NCI-H345 (cell line): ENCODE measurements at regions not wholly inside any gene's neighbourhood (a gene's known extent, or its start where the extent isn't known, plus 50 kb on each side); places are given as distances from the start of the nearest gene placed in this dataset.
"Not testable (repeated sequence)": the region's sequence is repeated elsewhere in the genome, so short reads cannot be mapped to it uniquely, and the experiment has no call there.

Source experiments
- DNase-seq: peaks from one replicate; lab custom pipeline; 2025; lab: John Stamatoyannopoulos, UW

DNA sequence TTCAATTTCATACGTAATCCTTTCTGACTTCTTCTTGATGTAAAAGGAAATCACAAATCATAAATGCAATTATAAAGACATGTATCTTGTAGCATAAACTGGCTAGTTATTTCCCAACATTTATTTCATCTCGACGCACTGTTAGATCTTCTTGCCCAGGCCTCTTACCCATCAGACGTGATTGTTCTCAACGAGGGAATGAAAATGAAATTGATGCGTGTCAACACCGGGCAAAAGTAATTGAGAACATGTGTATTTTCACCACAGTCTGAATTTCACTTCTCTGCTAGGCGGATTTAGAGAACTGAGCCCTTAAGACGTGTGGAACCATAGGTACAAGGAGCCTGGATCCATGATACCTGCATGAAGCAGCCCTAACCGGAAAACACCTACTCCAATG, 519.7 kb downstream of the KCNT2 start:
- no peak for DNase-seq

DNA sequence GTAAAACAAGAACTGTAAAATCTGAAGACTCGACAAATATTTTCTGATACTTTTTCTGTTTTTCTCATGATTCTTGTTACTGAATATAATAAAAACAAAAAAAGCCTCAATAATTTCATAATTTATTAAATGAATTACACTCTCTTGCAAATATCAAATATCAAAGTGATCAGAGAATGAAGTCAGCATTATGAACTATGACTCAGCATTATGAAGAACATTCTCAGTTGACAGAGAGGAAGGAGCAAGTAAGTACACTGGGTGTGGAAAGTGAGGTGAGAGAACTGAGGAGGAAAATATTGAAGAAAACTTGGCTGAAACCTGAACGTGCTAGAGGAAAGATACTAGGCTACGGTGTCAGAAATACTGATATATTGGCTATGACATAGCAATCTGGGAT, 529.5 kb downstream of the KCNT2 start:
- DNase-seq: no peak

DNA sequence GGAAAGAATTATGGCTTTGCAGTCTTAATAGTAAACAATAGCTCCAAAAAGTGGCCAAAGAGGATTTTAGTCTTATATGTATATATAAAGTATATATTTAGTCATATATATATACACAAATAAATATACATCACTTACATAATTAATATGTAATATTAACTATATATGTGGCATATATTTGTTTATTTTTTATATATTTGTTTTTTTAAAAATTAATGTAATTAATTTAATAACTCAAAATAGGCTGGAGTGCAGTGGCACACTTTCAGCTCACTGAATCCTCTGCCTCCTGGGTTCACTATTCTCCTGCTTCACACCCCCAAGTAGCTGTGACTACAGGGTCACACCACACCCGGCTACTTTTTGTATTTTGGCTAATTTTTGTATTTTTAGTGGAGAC, 532.6 kb downstream of the KCNT2 start:
- no peak for DNase-seq

DNA sequence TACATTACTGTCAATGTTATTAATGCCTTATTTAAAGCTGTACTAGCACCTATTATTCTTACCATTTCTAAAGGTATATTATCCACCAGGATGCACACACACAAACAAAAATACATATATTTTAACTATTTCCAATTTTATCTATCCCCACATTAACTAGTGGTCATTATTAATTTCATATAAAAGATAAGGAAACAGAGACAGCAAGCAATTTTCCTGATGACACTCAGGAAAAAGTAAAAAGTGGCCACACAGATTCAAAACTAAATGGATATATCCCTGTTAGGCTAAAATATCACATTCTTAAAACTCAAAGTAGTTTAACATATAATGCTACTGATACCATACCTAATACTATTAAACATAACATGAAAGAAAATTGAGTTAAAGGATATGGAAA, 534.1 kb downstream of the KCNT2 start:
- no peak for DNase-seq

DNA sequence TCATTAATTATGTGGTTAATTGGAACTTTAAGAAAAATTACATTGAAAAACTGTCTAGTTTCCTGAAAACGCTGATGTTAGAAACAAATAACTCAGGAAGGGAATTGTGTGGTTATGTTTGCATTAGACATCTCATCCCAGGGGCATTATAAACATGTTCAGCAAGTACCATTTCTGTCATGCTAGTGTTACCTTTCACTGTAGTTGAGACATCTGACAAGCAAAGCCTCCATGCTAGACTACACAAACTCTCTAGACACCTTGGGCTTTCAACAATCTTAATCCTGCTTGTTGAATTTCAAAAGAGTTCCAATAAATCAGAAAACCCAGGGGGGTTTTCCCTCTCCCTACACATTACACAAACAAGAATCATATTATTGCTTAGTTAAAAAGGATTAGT, 536.8 kb downstream of the KCNT2 start:
- DNase-seq: peak; percentile 25

DNA sequence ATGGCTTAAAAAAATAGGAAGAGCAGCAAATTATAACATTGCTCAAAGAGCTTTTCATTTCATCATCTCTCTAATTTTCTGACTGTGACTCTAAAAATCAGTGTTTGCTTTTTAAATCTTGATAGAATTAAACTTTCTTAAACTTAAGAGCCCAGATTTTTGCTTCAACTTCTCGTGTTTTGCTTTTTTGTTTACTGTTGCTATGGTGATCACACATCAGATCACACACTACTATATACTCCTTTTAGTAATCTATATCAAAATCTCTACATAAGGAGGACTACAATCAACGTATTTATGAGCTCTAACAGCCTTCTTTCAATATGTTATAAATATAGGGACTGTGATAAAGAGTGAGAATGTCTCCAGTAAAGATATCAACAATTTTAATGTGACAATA, 537.3 kb downstream of the KCNT2 start:
- DNase-seq: no peak

DNA sequence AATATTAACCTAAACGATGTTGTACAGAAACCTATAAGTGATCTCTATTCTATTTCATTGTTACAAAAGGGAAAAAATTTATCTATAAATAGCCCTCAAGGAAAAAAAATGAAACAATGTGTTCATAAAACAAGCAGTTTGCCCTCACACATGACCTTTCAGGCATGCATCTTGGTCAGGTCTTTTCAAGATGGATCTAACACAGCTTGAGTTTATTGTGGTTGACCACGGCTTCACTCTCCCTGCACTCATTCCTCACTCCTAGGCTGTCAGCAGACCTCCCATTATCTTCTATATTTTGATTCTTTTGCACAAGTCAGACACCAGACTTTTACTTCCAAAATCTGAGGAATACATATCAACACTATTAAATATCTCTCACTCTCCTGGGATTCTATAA, 544.3 kb downstream of the KCNT2 start:
- no peak for DNase-seq

DNA sequence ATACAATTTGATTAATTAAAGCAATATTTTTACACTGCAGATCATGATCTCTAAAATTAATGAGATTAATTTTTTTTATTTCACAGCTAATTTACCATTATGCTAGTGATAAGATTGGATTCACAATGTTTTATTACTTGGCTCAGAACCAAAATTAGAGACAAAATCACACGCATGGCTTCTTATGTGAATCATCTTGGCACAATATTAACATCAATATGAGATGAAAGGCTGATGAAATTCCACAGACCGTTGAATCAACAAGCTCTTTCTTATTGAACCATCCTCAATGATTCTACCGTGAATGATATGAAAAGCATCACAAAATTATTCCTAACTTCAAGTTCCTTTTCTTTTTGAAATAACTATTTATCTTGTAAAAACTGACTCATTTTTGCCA, 544.9 kb downstream of the KCNT2 start:
- DNase-seq: no peak

DNA sequence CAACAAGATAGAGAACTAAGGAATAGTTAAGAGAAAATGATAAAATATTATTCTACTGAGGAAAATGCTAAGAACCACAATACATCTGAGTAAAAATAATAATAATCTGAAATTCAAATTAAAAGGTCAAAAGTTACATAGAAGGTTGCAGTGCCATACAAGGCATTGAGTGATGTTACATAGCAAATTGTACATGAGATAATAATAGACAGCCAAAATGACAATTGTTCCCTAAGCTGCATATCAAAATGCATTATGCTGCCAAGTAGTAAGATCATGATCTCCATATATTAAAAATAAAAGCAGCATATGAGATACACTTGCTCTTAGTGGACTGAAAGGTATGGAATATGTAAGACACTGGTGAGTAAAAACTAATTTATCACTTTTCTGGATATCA, 547.7 kb downstream of the KCNT2 start:
- no peak for DNase-seq

DNA sequence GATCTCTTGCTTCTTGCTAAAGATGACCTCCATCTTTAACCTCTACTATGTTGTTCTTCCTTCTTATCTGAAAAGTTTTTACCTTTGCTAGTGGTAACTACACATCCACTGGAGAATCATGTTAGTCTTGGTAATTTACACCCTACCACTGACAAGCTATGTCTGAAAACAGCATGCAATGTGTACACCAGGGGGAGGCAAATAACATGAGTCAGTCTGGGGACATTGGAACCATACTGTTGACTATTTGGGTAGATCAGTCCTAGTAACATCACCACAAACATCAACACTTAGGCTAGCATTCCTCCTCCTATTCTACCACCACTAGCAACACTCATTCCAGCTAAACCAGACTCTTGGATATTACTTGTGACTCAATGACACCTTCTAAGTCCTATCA, 549.0 kb downstream of the KCNT2 start:
- DNase-seq: no peak

DNA sequence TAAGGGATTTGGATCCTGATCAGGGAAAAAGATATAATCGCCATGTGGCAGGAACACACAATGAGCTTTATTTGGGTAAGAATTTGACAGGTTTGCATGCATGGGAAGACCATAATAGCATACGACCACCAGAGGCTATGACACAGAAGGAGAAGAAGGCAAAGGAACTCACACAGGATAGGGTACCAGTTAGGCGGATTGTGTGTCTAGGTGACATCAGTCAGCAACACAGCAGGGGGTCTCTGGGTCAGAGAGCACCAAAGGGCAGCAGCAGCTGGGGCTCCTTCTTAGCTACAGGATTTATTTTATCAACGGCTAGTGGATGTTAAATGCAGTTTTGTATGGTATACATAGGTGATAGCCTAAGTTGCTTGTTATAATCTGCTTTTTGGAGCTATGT, 551.3 kb downstream of the KCNT2 start:
- no peak for DNase-seq

DNA sequence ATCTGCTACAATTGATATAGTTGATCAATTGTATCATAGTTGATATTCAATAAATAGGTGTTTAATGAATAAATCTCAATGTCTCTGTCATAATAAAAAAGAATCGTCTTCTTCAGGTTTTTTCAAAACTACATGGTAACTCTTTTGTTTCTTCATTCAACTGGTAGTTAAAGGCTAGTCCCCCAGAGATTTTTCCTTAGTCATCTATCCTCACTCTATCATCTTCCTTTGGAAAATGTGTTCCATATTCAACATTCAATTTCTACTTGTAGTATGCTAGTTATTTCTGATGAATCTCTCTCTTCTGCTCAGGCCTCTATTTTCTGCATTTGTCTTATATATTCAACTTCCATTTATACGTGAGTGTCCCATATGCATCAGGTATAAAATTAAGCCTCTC, 558.8 kb downstream of the KCNT2 start:
- no peak for DNase-seq

DNA sequence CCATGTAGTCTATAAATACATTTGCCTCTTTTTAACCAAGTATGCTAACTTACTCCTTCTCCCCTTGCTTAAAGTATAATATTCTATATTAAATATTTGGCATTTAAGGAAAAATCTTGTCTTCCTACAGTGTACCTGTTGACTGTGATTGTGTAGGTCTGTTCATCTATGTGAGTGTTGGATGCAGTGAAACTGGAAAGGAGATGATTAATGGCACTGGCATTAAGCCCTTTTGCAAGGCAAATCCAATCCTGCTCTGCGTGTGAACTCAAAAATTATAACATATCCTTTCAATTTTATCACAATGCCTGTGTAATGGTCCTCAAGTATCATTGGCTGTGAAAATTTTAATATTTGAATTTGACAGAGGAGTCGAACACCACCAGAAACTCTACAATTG, 565.0 kb downstream of the KCNT2 start:
- no peak for DNase-seq

DNA sequence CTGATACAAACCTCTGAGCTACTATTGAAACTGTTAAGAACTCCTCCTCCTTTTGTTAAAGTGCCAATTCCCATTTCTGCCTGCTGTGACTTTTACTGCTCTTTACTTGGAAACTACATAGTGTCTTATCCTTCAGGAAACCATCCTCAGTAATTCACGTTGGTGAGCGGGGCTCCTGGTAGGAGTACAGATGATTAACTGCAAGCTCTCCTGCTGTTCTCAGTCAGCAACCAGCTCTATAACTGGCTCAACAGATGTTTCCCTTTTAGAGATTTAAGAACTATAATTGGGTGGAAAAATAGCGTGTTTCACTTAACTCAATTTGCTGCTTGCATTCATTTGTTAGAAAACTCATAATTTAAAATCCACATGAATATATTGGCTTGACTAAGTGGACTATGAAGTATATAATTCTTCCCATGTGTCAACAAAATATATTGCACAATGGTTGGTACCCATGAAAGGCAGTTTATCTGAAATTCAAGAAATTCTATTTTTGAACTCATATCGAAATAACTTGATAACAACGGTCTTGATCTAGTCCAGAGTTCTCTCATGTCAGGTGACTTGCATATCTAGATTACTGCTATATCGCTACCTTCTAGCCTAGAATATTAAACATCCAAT, 574.0 kb downstream of the KCNT2 start:
- DNase-seq: peak; percentile 33

DNA sequence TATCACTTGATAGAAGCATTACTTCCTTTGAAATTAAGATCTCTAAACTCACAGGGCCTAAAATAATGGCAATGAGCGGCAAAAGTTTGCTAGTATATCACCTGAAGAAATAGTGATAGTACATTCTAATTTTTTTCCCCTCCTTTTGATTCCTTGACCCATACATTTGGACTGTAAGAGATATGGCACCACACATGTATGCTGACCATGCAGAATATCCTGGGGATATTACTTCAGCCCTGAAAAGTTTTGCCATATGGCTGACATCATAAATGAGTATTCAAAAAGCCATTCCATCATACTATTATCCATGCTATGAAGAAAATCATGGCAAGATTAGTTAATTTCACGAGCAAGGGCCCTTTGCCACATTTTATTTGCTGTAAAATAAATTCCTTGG, 576.9 kb downstream of the KCNT2 start:
- DNase-seq: not testable (repeated sequence)

DNA sequence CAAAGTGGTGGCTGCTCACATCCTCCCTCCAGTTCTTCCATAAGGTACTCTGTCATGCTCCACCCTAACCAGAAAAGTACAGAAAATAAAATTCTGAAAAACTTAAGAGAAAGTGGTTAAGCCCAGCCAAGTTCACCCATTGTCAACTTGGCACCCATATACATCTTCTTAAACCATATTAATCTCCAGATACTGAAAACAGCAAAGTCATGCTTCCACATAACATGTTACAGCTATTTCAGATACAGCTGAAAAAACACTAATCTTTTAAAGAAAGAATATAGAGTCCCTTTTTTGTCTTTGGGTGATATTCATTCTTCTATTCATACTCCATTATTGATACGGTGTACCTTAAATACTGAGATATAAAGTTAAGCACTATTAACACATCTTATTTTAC, 577.8 kb downstream of the KCNT2 start:
- DNase-seq: no peak

DNA sequence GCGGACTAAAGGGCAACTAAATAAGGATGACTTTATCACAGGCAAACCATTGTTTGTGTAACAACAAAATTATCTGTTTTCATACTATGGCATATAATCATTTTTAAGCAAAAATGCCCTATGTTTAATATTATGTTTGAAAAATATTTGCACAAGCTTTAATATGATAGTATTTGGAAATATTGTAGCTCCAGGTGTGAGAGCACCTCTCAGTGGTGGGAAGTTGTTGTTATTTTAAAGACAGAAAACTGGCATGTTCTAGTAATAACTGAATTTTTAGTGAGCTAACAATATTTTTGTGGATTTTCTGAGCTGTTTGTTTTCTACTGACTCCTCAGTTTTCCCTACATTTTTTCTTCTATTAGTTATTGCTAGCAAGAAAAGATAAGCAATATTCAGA, 578.8 kb downstream of the KCNT2 start:
- no peak for DNase-seq

DNA sequence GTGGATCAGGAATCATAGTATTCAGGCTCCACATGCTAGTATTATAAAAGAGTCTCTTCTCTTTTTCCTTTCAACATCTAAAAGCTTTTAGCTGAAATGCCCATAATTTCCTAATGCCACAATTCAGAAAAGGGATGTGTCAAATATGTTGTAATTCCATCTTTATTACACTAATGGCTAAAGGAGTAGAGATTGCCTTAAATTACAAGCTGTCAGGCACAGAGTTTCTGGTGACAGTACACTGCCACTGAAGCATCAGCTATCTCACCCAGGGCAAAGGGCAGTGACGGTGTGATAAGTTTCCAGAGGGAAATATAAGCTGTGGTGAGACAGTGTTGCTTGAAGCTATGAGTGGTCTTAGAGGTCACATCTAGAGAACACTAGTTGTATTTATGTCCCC, 581.1 kb downstream of the KCNT2 start:
- DNase-seq: no peak

DNA sequence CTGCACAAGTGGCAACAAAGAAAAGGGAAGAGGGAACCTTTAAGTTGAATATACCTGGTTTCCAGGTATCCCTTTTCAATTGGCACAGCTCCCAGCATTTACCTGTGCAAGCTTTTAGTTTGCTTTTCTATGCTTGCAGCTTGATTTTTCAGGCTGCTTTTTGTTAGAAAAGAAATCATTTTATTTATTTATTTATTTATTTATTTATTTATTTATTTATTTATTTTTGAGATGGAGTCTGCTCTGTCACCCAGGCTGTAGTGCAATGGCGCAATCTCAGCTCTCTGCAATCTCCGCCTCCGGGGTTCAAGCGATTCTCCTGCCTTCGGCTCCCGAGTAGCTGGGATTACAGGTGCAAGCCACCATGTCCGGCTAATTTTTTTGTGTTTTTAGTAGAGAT, 587.1 kb downstream of the KCNT2 start:
- DNase-seq: not testable (repeated sequence)

DNA sequence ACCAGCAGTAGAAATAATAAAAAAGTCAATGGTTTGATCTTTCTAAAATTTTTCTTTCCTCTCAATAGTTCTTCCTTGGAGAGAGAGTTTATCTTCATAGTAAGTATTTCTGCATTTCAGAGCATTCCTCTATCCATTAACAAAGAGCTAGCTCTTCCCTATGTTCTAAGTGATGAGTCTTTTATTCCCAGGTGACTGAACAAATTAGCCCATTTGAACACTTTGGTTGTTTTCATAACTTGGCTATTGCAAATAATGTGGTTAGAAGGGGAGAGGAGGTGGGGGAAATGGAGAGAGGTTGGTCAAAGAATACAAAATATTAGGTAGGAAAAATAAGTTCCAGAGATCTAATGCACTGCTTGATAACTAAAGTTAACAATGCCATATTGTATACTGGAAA, 598.9 kb downstream of the KCNT2 start:
- DNase-seq: no peak

DNA sequence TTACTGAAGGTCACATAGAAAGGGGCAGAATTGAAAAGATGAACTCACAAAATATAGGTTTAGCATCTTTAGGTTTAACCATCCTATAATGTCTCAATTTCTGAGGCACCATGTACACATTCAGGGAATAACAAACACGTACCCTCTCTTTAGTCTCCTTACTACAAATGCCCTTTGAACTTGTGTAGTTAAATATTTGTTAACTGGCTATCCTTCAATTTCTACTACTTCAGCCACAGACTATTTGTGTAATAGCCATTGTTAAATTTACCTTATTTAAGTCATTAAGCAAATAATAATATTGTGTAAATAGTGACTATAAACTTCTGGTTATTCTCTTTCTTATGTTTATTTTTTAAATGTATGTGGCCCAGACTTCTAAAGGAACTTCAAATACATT, 600.5 kb downstream of the KCNT2 start:
- DNase-seq: no peak

DNA sequence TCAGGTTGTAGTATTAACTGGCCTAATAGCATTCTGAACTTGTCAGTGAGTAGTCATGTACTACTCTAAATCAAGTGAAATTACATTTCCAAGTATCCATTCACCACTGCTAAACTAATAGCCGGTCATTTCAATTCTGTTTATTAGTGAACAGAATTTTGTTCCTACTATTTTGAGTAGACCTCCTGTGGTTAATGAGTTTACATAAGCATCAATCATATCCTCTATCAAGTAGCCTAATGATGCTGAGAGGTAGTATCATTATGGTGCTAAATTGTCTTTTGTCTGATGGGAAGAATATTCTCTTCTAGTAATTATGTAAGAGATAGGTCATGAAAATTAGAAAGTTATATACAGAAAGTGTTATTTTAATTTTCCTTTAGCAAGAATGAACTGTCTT, 602.8 kb downstream of the KCNT2 start:
- no peak for DNase-seq

DNA sequence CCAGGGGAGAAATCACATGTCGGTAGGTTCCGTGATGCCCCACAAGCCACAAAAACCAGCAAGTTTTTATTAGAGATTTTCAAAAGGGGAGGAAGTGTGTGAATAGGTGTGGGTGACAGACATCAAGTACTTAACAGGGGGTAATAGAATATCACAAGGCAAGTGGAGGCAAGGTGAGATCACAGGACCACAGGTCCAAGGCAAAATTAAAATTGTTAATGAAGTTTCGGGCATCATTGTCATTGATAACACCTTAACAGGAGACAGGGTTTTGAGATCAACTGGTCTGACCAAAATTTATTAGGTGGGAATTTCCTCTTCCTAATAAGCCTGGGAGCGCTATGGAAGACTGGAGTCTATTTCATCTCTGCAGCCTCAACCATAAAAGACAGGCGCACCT, 603.9 kb downstream of the KCNT2 start:
- not testable (repeated sequence) for DNase-seq

DNA sequence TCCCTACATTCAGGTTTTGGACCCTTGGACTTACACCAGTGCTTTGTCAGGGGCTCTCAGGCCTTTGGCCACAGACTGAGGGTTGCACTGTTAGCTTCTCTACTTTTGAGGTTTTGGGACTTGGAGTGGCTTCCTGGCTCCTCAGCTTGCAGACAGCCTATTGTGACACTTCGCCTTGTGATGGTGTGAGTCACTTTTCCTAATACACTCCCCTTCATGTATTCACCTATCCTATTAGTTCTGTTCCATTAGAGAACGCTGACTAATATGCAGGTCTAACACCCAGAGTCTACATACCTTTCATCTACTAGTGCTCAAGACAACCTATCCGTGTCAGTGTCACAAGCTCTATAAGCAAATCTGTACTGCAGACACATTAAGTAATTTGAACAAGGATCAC, 605.3 kb downstream of the KCNT2 start:
- DNase-seq: no peak

DNA sequence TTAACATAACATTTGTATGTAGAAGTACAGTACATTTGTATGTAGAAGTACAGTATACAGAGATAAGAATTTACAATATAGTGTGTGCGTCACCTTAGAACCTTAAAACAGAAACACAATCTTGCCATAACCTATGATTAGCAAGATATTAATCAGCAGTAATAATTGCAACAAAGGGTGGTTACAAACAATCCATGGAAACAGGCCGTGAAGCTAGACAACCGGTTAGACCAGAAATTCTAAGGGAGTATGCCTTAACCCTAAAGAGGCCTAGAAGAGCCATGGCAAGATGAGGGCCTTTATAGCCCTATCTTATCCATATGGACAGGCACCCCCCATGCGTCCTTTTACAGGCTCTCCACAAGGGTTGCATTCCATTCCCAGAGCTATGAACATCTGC, 605.9 kb downstream of the KCNT2 start:
- not testable (repeated sequence) for DNase-seq
